ENCODE measurements at regions not wholly inside any gene's neighbourhood (a gene's known extent, or its start where the extent isn't known, plus 50 kb on each side); places are given as distances from the start of the nearest gene placed in this dataset.

- no peaks in the 10 kb centered on the region for H3K4me1 ChIP-seq
- no peaks in the 10 kb centered on the region for H3K9me3 ChIP-seq
- DNase-seq = no peak
- TF ChIP-seq POLR2AphosphoS5 (IDR thresholded peaks at IDR 0.05) (no peak), CTCF (IDR thresholded peaks at IDR 0.05 in 8 of 11, conservative IDR thresholded peaks at IDR 0.05 in 3 of 11) (no peak), POLR2A (IDR thresholded peaks at IDR 0.05) (no peak)
- H3K36me3 ChIP-seq = no peaks in the 10 kb centered on the region
- WGBS, 5 donors = 65 to 77% (median 69%) methylated on average over 3 of the region's 3 CpGs
- no peak overlapping the region for H3K4me3 ChIP-seq
- no peak overlapping the region for H3K27ac ChIP-seq
- intact Hi-C loops (cut with DNase I; ENCODE audit: low total_unique reads) = no loop called here
- no peaks in the 10 kb centered on the region for H3K27me3 ChIP-seq (replicated peaks in 1 of 7)
Observed at GRCh38 chr12:83470749-83471148, 784.0 kb downstream of the TMTC2 start.

GRCh38 chr12:83468988-83469908 lies 782.5 kb downstream of the TMTC2 start:
- H3K4me1 ChIP-seq = no peaks in the 10 kb centered on the region
- WGBS, 5 donors = 69 to 81% (median 77%) methylated on average over 5 of the region's 5 CpGs
- intact Hi-C loops (cut with DNase I; ENCODE audit: low total_unique reads) = no loop called here
- no peak overlapping the region for H3K4me3 ChIP-seq
- H3K9me3 ChIP-seq = no peaks in the 10 kb centered on the region
- no peak for TF ChIP-seq POLR2A (IDR thresholded peaks at IDR 0.05)
- no peak for TF ChIP-seq POLR2AphosphoS5 (IDR thresholded peaks at IDR 0.05)
- TF ChIP-seq CTCF (IDR thresholded peaks at IDR 0.05 in 8 of 11, conservative IDR thresholded peaks at IDR 0.05 in 3 of 11) = no peak
- DNase-seq = no peak
- H3K36me3 ChIP-seq = no peaks in the 10 kb centered on the region
- no peak overlapping the region for H3K27ac ChIP-seq
- H3K27me3 ChIP-seq (replicated peaks in 1 of 7) = no peaks in the 10 kb centered on the region

GRCh38 chr12:83465632-83466031 lies 778.9 kb downstream of the TMTC2 start:
- Histone ChIP-seq H3K4me3 (no peak overlapping the region), H3K27ac (no peak overlapping the region), H3K27me3 (replicated peaks in 1 of 7) (no peaks in the 10 kb centered on the region), H3K36me3 (no peaks in the 10 kb centered on the region), H3K4me1 (no peaks in the 10 kb centered on the region), H3K9me3 (peaks cover 0 to under 1% (median 0%) of the 10 kb centered on the region in 8 donors)
- no peak for DNase-seq
- no peak for TF ChIP-seq POLR2AphosphoS5 (IDR thresholded peaks at IDR 0.05)
- no peak for TF ChIP-seq CTCF (IDR thresholded peaks at IDR 0.05 in 8 of 11, conservative IDR thresholded peaks at IDR 0.05 in 3 of 11)
- no peak for TF ChIP-seq POLR2A (IDR thresholded peaks at IDR 0.05)
- WGBS, 5 donors = 66 to 77% (median 69%) methylated on average over 2 of the region's 2 CpGs
- intact Hi-C loops (cut with DNase I; ENCODE audit: low total_unique reads) = no loop called here

- Histone ChIP-seq H3K36me3 (no peaks in the 10 kb centered on the region), H3K9me3 (peaks cover 0 to 8% (median 0%) of the 10 kb centered on the region in 8 donors), H3K27ac (no peak overlapping the region), H3K27me3 (replicated peaks in 1 of 7) (no peaks in the 10 kb centered on the region), H3K4me1 (no peaks in the 10 kb centered on the region), H3K4me3 (no peak overlapping the region)
- TF ChIP-seq POLR2A (IDR thresholded peaks at IDR 0.05) (no peak), POLR2AphosphoS5 (IDR thresholded peaks at IDR 0.05) (no peak), CTCF (IDR thresholded peaks at IDR 0.05 in 8 of 11, conservative IDR thresholded peaks at IDR 0.05 in 3 of 11) (no peak)
- intact Hi-C loops (cut with DNase I; ENCODE audit: low total_unique reads) = no loop called here
- DNase-seq = no peak
Observed at GRCh38 chr12:83462419-83462818, 775.7 kb downstream of the TMTC2 start.

Data from spleen (tissue), 11 donors.